Uterus (tissue), 2 donors: ENCODE measurements at regions not wholly inside any gene's neighbourhood (a gene's known extent, or its start where the extent isn't known, plus 50 kb on each side); places are given as distances from the start of the nearest gene placed in this dataset.

Source experiments
- CTCF ChIP-seq, 4 experiments: fragments of 200-600 bp in 2 of 4; fragments of 450-650 bp in 2 of 4; sonication (generic) in 2 of 4; IDR thresholded peaks; one replicate each; pipeline ENCODE4 v1.5.1; 2016 to 2019; ENCODE audit warnings: antibody characterized with exemption in 4 of 4, mild to moderate bottlenecking in 2 of 4, moderate library complexity in 1 of 4
- POLR2A ChIP-seq, 2 donors: fragments of 450-650 bp; IDR thresholded peaks; one replicate each; pipeline ENCODE4 v1.6.1; 2016; ENCODE audit warnings: antibody characterized with exemption in 2 of 2, mild to moderate bottlenecking in 1 of 2, moderate library complexity in 1 of 2

- TF ChIP-seq CTCF (IDR thresholded peaks at IDR 0.05): no peak
- TF ChIP-seq POLR2A (IDR thresholded peaks at IDR 0.05): no peak
These were observed 207.2 kb upstream of the TCF4 start for GRCh38 chr18:55795101-55795669.
